ENCODE measurements at regions not wholly inside any gene's neighbourhood (a gene's known extent, or its start where the extent isn't known, plus 50 kb on each side); places are given as distances from the start of the nearest gene placed in this dataset.

- CTCF ChIA-PET: no interaction called here
- no peaks in the 10 kb centered on the region for H3K79me2 ChIP-seq (ENCODE audit: control insufficient read depth, insufficient read depth, low read length)
- intact Hi-C loops (cut with micrococcal nuclease) (no loop called here), dilution Hi-C loops (cut with MboI; ENCODE audit: extremely low pct_ligation_motif_present, low sequenced_read_pairs) (no loop called here)
- no peak overlapping the region for H2AFZ ChIP-seq (ENCODE audit: low read depth, low read length)
- H3K36me3 ChIP-seq (ENCODE audit: control insufficient read depth in 2 of 2, extremely low read depth in 1 of 2, insufficient read depth in 2 of 2, low read length in 2 of 2): no peaks in the 10 kb centered on the region
- no peaks in the 10 kb centered on the region for H3K27me3 ChIP-seq (ENCODE audit: control insufficient read depth in 2 of 2, insufficient read depth in 2 of 2, low read length in 2 of 2)
- no peak overlapping the region for H3K4me2 ChIP-seq (ENCODE audit: insufficient read depth, low read length)
- no peaks in the 10 kb centered on the region for H3K4me1 ChIP-seq (ENCODE audit: control insufficient read depth, extremely low read depth, insufficient read depth, low read length)
- TF ChIP-seq FOS (IDR thresholded peaks at IDR 0.05; ENCODE audit: borderline replicate concordance, insufficient read depth, low read length): no peak
- no peak for TF ChIP-seq MAX (IDR thresholded peaks at IDR 0.05; ENCODE audit: insufficient read depth, insufficient read length)
- no peak for TF ChIP-seq JUN (IDR thresholded peaks at IDR 0.05; ENCODE audit: borderline replicate concordance, insufficient read depth, insufficient read length, low read depth)
- TF ChIP-seq EZH2 (IDR thresholded peaks at IDR 0.05; ENCODE audit: borderline replicate concordance, low read depth, low read length, severe bottlenecking): no peak
- no peak for TF ChIP-seq MYC (IDR thresholded peaks at IDR 0.05; ENCODE audit: low read depth, low read length)
- no peak for TF ChIP-seq GATA2 (IDR thresholded peaks at IDR 0.05; ENCODE audit: insufficient read depth, insufficient read length, low read depth, low read length)
- TF ChIP-seq POLR2AphosphoS5 (IDR thresholded peaks at IDR 0.05; ENCODE audit: insufficient read depth, low read depth, low read length): no peak
- no peak for TF ChIP-seq CTCF (IDR thresholded peaks at IDR 0.05; ENCODE audit: extremely low read depth in 1 of 2, insufficient read depth in 1 of 2, low read depth in 1 of 2, low read length in 2 of 2)
- no TSS peak for BruUV-seq (replicated peaks)
- H3K4me3 ChIP-seq (replicated peaks in 1 of 3; ENCODE audit: insufficient read depth in 1 of 3, low read depth in 1 of 3, low read length in 3 of 3): no peak overlapping the region
- no peak overlapping the region for H3K27ac ChIP-seq (ENCODE audit: insufficient read depth, low read depth, low read length)
- no peaks in the 10 kb centered on the region for H3K9me1 ChIP-seq (replicated peaks; ENCODE audit: control insufficient read depth, extremely low read depth, insufficient read depth, low read length)
- no peaks in the 10 kb centered on the region for H3K9me3 ChIP-seq (replicated peaks; ENCODE audit: control insufficient read depth, insufficient read depth, low read length)
- no peak overlapping the region for H3K9ac ChIP-seq (replicated peaks; ENCODE audit: extremely low read depth, insufficient read depth, low read length)
- FAIRE-seq (no peak), DNase-seq (ENCODE audit: low read depth, low spot score) (no peak)
- POLR2A ChIA-PET: interaction anchor here (0.6 kb wide), 1 partner anchor 429 kb away, joined by 4 read pairs; no protein-coding TSS in a partner anchor
- no peaks in the 10 kb centered on the region for H4K20me1 ChIP-seq (replicated peaks; ENCODE audit: control insufficient read depth, extremely low read depth, insufficient read depth, low read length)
Observed at GRCh38 chr3:170773682-170774425, 96.1 kb downstream of the RPL22L1 start.
